CD4-positive, alpha-beta T cell (primary cell): ENCODE measurements at regions not wholly inside any gene's neighbourhood (a gene's known extent, or its start where the extent isn't known, plus 50 kb on each side); places are given as distances from the start of the nearest gene placed in this dataset.

Experiments
- ATAC-seq: fragments of 200-7000 bp; cut with Tn5 transposase; one replicate; pipeline ENCODE4 v1.10.0; 2022; ENCODE audit warnings: mild to moderate bottlenecking; ENCODE audit not compliant: poor library complexity
- CTCF ChIA-PET: fragments of 350-600 bp; sonication (Branson Sonifier 250); formaldehyde crosslinking; loops from one replicate; lab custom pipeline; 2021; ENCODE audit warnings: antibody characterized with exemption, inconsistent platforms; lab: Charles Lee
- POLR2A ChIA-PET: fragments of 350-600 bp; sonication (Branson Sonifier 250); formaldehyde crosslinking; loops from one replicate; lab custom pipeline; 2021; ENCODE audit warnings: antibody characterized with exemption, inconsistent platforms; lab: Charles Lee
- DNase-seq, 14 experiments: peaks; one replicate each; pipeline ENCODE4 v3.0.0-alpha.2; 2013 to 2020; ENCODE audit warnings: mixed read lengths in 2 of 14
- H3K27ac ChIP-seq, 2 donors: one replicate each; pipeline versions ENCODE4 v1.5.1 to v1.7.0; 2013; ENCODE audit warnings: low read length in 2 of 2, low read depth in 1 of 2, mild to moderate bottlenecking in 1 of 2
- H3K27me3 ChIP-seq, 2 experiments: 1 replicate in 1 of 2; 2 replicates in 1 of 2; pipeline versions ENCODE4 v1.6.1 to v1.7.0; 2013; ENCODE audit warnings: low read length in 2 of 2, control low read depth in 1 of 2, mild to moderate bottlenecking in 1 of 2, moderate library complexity in 1 of 2; ENCODE audit not compliant: insufficient read depth in 2 of 2, control insufficient read depth in 1 of 2
- H3K36me3 ChIP-seq: one replicate; pipeline ENCODE4 v1.6.1; 2013; ENCODE audit warnings: low read length, control low read depth; ENCODE audit not compliant: insufficient read depth
- H3K4me1 ChIP-seq: one replicate; pipeline ENCODE4 v1.6.1; 2013; ENCODE audit warnings: low read length, control low read depth; ENCODE audit not compliant: insufficient read depth
- H3K4me3 ChIP-seq: one replicate; pipeline ENCODE4 v1.5.1; 2013; ENCODE audit warnings: mild to moderate bottlenecking, low read length, moderate library complexity
- H3K9me3 ChIP-seq, 2 experiments: 1 replicate in 1 of 2; 2 replicates in 1 of 2; pipeline versions ENCODE4 v1.6.1 to v1.7.0; 2013; ENCODE audit warnings: low read length in 2 of 2, mild to moderate bottlenecking in 2 of 2, control low read depth in 1 of 2, moderate library complexity in 1 of 2; ENCODE audit not compliant: control insufficient read depth in 1 of 2, insufficient read depth in 1 of 2
- H3K27ac Mint-ChIP-seq: one replicate; pipeline ENCODE4 v1.8.0; 2020; ENCODE audit warnings: mixed read lengths
- H3K27me3 Mint-ChIP-seq: one replicate; pipeline ENCODE4 v1.8.0; 2021; ENCODE audit warnings: mixed read lengths
- H3K36me3 Mint-ChIP-seq: one replicate; pipeline ENCODE4 v1.8.0; 2021; ENCODE audit warnings: low read depth, mixed read lengths
- H3K4me1 Mint-ChIP-seq: one replicate; pipeline ENCODE4 v1.8.0; 2021; ENCODE audit warnings: low read depth, mixed read lengths
- H3K4me3 Mint-ChIP-seq: one replicate; pipeline ENCODE4 v1.8.0; 2020; ENCODE audit warnings: mild to moderate bottlenecking, mixed read lengths
- H3K9me3 Mint-ChIP-seq: one replicate; pipeline ENCODE4 v1.8.0; 2020; ENCODE audit warnings: mixed read lengths
- intact Hi-C, 2 experiments: fragments of 100-400 bp; cut with DNase I in 1 of 2; cut with micrococcal nuclease in 1 of 2; formaldehyde crosslinking; loops; one replicate each; pipeline versions ENCODE4 v1.15.1 to v1.9.0; 2023 to 2025; cut with DNase I, micrococcal nuclease
- TF ChIP-seq, protein P1 (sequence below): fragments of 200-600 bp; IDR thresholded peaks from one replicate; pipeline ENCODE4 v1.8.0; 2022; ENCODE audit warnings: antibody characterized with exemption, mild to moderate bottlenecking

DNA sequence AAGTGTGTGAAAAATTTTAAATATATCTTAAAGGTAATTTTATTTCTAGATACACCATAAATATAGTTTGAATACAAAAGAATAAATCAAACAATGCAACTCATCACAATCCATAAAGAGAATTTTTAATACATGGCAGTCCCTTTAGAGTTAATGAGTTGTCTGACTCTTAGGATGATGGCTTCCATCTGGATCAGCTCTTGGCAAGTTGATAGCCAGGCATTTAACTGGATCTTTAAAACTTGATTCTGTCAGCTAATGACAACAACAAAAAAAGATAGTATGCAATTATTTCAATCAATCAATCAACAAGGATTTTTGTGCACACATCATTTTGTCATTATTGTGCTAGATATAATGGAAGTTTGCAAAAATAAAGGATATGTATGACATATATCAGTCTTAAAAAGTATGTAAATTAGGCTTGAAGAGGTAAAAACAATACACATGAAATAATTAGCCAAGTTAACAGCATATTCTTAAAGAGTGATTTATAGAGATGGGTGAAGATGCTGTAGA is 174.9 kb upstream of the PCDH18 start:
- H3K9me3 ChIP-seq = peaks cover 0 to 14% of the 10 kb centered on the region in 2 experiments
- Mint-ChIP-seq H3K27ac (no peak overlapping the region), H3K4me1 (no peaks in the 10 kb centered on the region)

DNA sequence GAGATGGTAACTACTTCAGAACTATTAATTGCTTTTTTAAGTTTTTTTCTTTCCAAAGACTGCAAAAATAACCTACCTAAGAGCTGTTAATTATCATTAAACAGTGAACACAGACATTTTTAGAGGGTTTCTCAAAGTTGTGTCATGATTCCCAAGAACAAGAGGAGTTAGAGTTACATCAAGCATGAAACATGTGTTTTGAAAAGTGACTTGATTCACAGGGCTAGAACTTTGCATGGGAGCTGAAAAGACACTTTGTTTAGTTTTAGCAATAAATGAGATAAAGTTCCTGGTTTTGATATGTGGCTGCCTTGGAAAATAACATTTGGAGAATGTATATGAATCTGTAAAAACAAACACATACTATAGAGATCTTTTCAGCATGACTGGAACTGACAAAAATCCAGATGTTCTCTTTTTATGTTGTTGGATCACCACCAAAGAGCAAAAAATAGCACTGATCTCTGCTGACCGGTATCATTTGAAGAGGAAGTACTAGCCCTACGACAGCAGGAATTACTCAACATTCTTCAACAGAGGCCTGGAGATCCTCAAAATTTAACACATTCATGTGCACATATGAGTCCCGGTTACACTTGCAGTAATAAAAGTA is 173.0 kb upstream of the PCDH18 start:
- Histone ChIP-seq H3K36me3 (no peaks in the 10 kb centered on the region), H3K27me3 (no peaks in the 10 kb centered on the region), H3K9me3 (peaks cover 0 to 4% of the 10 kb centered on the region in 2 experiments), H3K27ac (no peak overlapping the region), H3K4me1 (no peaks in the 10 kb centered on the region), H3K4me3 (no peak overlapping the region)
- intact Hi-C loops = no loop called here
- POLR2A ChIA-PET = no interaction called here
- no peaks in the 10 kb centered on the region for H3K4me1 Mint-ChIP-seq
- H3K27me3 Mint-ChIP-seq = no peaks in the 10 kb centered on the region
- no peaks in the 10 kb centered on the region for H3K36me3 Mint-ChIP-seq
- no peak overlapping the region for H3K4me3 Mint-ChIP-seq
- H3K9me3 Mint-ChIP-seq = peaks cover 8% of the 10 kb centered on the region
- TF ChIP-seq, protein P1, sequence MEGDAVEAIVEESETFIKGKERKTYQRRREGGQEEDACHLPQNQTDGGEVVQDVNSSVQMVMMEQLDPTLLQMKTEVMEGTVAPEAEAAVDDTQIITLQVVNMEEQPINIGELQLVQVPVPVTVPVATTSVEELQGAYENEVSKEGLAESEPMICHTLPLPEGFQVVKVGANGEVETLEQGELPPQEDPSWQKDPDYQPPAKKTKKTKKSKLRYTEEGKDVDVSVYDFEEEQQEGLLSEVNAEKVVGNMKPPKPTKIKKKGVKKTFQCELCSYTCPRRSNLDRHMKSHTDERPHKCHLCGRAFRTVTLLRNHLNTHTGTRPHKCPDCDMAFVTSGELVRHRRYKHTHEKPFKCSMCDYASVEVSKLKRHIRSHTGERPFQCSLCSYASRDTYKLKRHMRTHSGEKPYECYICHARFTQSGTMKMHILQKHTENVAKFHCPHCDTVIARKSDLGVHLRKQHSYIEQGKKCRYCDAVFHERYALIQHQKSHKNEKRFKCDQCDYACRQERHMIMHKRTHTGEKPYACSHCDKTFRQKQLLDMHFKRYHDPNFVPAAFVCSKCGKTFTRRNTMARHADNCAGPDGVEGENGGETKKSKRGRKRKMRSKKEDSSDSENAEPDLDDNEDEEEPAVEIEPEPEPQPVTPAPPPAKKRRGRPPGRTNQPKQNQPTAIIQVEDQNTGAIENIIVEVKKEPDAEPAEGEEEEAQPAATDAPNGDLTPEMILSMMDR = no peak
- DNase-seq = no peak
- CTCF ChIA-PET = no interaction called here
- ATAC-seq = no peak
- no peak overlapping the region for H3K27ac Mint-ChIP-seq

More for the DNA sequence above, 174.9 kb upstream of the PCDH18 start:
- TF ChIP-seq, protein P1 = no peak
- H3K4me3 Mint-ChIP-seq = no peak overlapping the region
- Histone ChIP-seq H3K4me1 (no peaks in the 10 kb centered on the region), H3K27me3 (no peaks in the 10 kb centered on the region), H3K27ac (no peak overlapping the region), H3K4me3 (no peak overlapping the region), H3K36me3 (no peaks in the 10 kb centered on the region)
- H3K9me3 Mint-ChIP-seq = peaks cover 9% of the 10 kb centered on the region
- H3K27me3 Mint-ChIP-seq = no peaks in the 10 kb centered on the region
- ATAC-seq (no peak), DNase-seq (no peak)
- intact Hi-C loops = no loop called here
- no peaks in the 10 kb centered on the region for H3K36me3 Mint-ChIP-seq
- CTCF ChIA-PET = no interaction called here
- POLR2A ChIA-PET = no interaction called here

DNA sequence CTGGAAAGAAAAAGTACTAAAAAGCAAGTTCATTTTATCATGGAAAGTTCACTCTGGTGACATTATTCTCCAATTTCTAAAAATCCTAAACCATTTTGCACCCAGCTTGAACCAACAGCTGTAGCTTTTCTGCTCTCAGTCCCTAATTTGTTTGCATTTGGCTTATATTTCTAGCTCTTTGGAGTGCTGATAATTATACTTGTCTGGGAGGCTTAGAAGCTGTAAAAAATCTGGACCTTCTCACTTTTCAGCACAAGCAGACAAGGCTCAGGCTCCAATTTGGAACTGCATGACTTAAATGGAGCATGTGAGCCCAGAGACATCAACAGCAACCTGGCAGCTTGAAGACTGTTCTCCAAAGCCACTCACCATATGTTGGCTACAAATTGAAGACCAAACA is 170.9 kb upstream of the PCDH18 start:
- peaks cover 14% of the 10 kb centered on the region for H3K9me3 Mint-ChIP-seq
- no peaks in the 10 kb centered on the region for H3K27me3 Mint-ChIP-seq
- DNase-seq (no peak), ATAC-seq (no peak)
- H3K4me1 Mint-ChIP-seq = no peaks in the 10 kb centered on the region
- POLR2A ChIA-PET = no interaction called here
- Histone ChIP-seq H3K4me1 (no peaks in the 10 kb centered on the region), H3K36me3 (no peaks in the 10 kb centered on the region), H3K9me3 (peaks cover 0 to 4% of the 10 kb centered on the region in 2 experiments), H3K4me3 (no peak overlapping the region), H3K27ac (no peak overlapping the region), H3K27me3 (no peaks in the 10 kb centered on the region)
- CTCF ChIA-PET = no interaction called here
- TF ChIP-seq, protein P1 = no peak
- H3K27ac Mint-ChIP-seq = no peak overlapping the region
- intact Hi-C loops = no loop called here
- no peaks in the 10 kb centered on the region for H3K36me3 Mint-ChIP-seq
- H3K4me3 Mint-ChIP-seq = no peak overlapping the region
